ENCODE measurements at regions not wholly inside any gene's neighbourhood (a gene's known extent, or its start where the extent isn't known, plus 50 kb on each side); places are given as distances from the start of the nearest gene placed in this dataset.
A peak's percentile ranks its signal among the peaks of the same experiment; 100 is the strongest.
"Not testable (repeated sequence)": the region's sequence is repeated elsewhere in the genome, so short reads cannot be mapped to it uniquely, and the experiment has no call there.

- DNase-seq (ENCODE audit: low read depth, low spot score) = no peak
Measured at GRCh38 chr4:146124023-146124680, 51.4 kb upstream of the LSM6 start.

DNA sequence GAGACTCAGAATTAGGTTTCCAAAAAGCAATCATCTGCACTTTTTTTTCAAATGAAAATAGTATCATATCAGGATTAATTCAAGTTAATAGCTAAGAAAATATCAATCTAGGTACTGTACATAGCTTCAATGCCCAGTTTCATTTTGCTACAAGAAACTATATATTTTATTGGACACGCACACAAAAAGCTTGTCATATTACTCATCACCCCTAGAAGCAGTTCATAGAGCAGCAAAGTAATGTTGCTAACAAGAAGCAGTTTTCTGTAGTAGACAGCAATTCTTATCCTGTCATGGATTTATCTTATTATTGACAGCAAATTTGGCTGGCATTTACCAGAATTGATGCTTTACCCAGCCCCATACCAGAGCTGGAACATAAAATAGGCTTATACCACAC is 52.3 kb upstream of the LSM6 start:
- DNase-seq (ENCODE audit: low read depth, low spot score) = no peak

DNA sequence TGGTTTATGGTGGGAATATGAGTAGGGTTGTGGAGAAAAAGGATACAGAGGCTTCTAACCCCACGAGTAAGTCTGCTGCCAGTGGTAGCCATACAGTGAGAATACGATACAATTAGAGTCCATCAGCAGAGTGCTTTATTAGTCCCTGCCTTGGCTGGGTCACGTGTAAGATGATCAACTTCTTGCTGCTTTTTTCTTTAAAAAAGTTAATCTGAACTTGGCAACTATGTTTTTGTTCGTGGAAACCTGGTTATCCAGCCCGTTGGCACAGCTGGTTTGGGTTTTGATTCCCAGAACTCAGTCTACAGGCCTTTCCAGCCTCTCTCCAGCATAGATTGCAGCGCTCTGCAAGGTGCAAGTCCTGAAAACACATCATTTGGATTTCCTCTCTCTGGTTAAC is 53.1 kb upstream of the LSM6 start:
- no peak for DNase-seq (ENCODE audit: low read depth, low spot score)

GRCh38 chr4:146121757-146122156 is 53.8 kb upstream of the LSM6 start:
- no peak for DNase-seq (ENCODE audit: low read depth, low spot score)

- DNase-seq (ENCODE audit: low read depth, low spot score) = no peak
Measured at GRCh38 chr4:146119845-146120404, 55.6 kb upstream of the LSM6 start.

DNA sequence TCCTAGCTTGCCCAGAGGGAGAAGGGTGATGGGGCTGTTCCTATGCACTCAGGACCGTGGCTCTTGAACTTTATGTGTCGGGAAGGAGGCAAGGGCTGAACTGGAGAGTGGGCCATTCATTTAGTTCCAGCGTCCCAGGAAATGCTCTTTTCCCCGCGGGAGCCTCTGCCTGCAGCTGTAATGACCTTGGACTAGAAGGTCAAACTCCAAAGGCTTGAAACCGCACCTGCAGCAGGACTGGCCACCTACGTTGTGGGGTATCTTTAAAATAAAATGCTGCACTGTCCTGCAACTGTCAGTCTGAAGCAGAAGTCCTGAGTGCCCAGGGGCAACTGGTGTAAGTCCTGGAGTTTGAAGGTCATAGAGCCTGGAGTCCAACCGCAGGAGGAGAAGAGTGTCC is 61.5 kb upstream of the LSM6 start:
- DNase-seq (ENCODE audit: low read depth, low spot score) = no peak

- no peak for DNase-seq (ENCODE audit: low read depth, low spot score)
Measured at GRCh38 chr4:146113171-146113570, 62.3 kb upstream of the LSM6 start.

DNA sequence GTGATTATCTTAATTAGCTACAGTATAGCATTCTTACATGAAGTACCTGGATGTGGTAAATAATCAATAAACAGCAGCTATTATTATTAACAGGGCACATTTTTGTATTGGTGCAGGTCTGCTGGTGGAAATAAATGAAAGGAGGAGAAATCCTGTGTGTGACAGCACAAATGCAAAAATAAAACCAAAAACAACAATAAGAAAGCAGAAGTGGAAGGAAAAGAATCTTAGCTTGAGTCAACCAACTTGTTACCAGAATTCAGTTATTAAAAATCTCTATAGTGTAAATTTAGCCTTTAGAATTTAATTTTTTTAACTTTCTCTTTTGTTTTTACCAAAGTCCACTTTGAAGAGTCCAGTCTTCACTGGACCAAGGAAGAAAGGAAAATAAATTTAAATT is 63.1 kb upstream of the LSM6 start:
- DNase-seq (ENCODE audit: low read depth, low spot score) = no peak

DNA sequence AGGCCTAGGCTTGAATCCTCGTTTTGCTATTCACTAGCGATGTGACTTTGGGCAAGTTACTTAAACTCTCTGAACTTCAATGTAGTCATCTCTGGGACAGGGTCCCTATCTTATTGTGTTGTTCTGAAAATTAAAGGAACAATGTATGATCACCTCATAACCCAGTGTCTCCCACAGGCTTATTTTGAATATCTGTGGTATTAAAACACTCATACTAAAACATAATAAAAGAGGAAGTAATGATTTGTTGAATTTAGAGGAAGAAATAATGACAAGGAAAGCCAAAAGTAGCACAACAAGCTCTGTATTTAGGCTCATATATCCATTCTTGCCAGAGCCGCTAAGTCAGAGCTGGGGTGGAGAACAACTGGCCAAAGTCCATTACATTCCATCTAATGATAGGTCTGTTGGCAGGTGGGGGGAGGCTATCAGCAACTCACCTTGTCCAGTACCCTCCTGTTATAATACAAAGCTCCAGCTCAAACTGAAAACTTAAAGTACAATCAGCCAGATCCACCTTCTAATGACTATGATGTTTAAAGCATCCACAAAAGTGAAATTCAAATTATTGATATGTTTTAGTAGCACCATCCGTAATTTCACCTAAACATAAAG is 64.5 kb upstream of the LSM6 start:
- DNase-seq (ENCODE audit: low read depth, low spot score) = no peak

DNA sequence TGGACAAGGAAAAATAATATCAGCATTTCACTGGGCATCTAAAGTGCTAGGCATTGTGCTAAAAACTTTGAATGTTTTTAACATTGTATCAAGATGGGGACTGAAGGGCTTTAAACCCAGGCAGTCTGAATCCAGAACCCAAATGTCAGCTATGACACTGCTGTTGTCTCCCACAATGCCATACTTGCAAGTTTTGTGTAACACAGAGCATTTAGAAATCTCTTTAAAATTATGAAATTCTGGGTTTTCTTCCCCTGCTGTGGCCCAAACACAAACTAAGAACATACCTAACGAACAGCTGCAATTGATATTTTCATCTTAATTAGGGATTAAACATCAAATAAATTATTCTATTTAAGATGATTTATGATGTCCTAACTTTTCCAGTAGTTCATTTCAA is 66.8 kb upstream of the LSM6 start:
- DNase-seq (ENCODE audit: low read depth, low spot score) = no peak

- DNase-seq (ENCODE audit: low read depth, low spot score) = no peak
Measured at GRCh38 chr4:146107587-146108240, 67.8 kb upstream of the LSM6 start.

DNA sequence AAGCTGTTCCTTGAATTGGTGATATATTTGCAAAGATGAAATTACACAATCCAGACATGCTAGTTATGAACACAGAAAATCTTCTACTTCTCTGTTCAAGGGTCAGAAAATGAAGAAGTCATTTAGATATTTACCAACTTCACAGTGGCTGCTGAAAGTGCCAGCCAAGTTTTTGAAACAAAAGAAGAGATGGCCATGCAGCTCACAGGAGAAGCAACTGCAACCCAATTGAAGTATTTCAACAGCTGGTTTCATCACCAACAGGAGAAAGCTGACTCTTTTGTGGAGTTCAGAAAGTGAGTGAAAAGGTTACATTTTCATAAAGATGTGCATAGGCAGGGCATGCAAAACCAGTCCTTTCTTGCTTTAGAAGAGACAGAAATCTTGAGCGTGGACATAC is 70.1 kb upstream of the LSM6 start:
- no peak for DNase-seq (ENCODE audit: low read depth, low spot score)

- no peak for DNase-seq (ENCODE audit: low read depth, low spot score)
Measured at GRCh38 chr4:146104541-146104940, 71.0 kb upstream of the LSM6 start.

DNA sequence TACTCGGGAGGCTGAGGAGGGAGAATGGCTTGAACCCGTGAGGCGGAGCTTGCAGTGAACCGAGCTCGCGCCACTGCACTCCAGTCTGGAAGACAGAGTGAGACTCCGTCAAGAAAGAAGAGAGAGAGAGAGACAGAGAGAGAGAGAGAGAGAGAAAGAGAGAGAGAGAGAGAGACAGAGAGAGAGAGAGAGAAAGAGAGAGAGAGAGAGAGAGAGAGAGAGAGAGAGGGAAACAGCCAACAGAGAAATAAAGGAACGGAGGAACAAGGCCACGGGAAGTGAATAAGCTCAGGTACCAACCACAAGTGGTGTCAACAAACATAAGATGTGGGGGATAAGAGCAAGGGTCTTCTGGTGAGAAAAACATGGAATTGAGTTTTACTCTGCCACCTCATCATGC is 71.5 kb upstream of the LSM6 start:
- DNase-seq (ENCODE audit: low read depth, low spot score) = not testable (repeated sequence)

- no peak for DNase-seq (ENCODE audit: low read depth, low spot score)
Measured at GRCh38 chr4:146099585-146099984, 75.9 kb upstream of the LSM6 start.

GRCh38 chr4:146098978-146099377 is 76.5 kb upstream of the LSM6 start:
- no peak for DNase-seq (ENCODE audit: low read depth, low spot score)

DNA sequence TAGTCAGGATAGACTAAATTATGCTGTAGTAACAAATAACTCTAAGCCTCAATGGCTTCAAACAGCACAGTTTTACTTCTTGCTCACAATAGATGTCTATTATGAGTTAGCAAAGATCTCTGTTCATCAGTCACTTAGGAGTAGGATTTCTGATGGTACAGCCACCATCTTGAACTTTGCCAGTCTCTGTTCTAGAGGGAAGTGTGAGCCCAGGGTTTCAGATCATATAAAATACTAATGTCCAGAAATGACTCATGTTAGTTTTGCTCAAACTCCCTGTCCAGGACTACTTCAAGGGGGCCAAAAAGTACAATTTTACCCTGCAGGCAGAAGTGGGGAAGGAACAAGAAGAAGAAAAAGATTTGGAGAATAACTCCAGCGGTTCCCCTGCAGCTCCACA is 77.1 kb upstream of the LSM6 start:
- DNase-seq (ENCODE audit: low read depth, low spot score) = no peak

- no peak for DNase-seq (ENCODE audit: low read depth, low spot score)
Measured at GRCh38 chr4:146096371-146096770, 79.1 kb upstream of the LSM6 start.

DNA sequence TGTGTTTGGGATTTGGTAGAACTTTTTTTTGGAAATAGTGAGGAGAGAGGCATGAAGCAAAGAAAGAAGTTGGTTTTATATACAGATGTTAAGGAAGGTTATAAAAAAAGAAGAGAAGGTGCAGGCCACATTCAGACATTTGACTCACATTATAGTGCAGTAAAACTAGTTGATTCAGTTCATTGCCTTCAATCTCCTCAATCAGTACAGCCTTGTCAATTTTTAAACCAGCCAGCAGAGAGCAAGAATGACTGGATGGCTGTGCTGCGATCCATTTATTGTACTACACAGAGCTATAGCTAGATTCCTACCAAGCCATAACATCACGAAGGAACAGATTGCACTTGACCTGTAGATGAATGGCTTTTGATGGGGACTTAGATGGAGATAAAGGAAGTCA is 79.7 kb upstream of the LSM6 start:
- no peak for DNase-seq (ENCODE audit: low read depth, low spot score)

DNA sequence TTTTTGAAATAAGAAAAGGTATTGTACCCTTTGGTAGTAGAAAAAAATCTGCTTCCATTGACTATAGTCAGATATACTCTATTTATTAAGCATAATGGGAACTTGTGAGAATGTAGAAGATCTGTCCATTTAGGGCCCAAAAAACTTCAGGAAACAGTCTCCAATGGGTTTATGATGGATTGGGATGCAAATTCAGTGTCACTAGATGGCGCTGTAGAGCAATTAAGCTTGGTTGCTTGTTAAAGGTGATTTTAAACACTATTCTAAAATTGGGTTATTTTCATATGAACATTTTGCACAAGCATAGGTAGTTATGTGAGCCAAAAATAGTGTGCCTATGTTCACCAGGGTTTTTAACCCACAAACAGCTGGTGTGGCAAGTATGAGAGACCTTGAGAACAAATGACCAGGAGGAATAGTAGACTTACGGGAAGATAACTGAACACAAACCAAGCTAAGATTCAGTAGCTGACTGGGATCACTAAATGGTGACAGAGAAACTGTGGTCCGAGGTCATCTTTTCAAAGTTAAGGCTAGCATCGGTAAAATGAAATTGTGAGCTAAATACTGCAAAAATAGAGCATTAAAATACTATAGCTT is 80.3 kb upstream of the LSM6 start:
- peak; percentile 17 for DNase-seq (ENCODE audit: low read depth, low spot score)

DNA sequence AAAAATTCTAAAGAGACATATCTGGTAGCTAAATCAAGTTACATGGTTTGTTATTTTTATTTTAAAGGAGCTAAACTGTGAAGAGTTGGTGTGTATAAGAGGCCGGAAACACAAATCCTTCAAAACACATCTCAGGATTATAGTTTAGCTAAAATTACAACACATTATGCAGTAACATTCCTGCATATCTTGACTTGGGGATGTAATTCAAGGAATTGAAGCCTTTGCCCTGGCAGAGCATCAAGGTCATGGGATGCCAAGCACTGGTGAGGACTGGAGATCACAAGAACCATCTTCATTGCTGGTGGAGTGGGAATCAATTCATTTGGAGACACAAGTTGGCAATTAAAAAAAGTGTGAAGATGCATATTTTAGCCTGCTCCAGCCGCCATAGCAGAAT is 86.8 kb upstream of the LSM6 start:
- no peak for DNase-seq (ENCODE audit: low read depth, low spot score)

DNA sequence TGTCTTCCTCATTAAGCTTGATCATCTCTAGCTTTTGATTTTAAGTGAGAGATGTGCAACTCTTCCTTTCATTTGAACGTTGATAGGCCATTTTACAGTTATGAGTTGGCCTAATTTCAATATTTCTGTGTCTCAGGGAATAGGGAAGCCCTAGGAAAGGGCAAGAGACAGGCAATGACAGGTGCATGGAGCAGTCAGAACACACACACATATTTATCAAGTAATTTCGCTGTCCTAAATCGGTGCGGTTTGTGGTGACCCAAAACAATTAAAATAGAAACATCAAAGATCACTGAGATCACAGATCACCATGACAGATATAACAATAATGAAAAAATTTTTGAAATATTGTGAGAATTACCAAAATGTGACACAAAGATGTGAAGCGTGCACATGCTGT is 87.7 kb upstream of the LSM6 start:
- no peak for DNase-seq (ENCODE audit: low read depth, low spot score)

All from pulmonary artery endothelial cell (primary cell).